GM12878 (cell line): ENCODE measurements at regions not wholly inside any gene's neighbourhood (a gene's known extent, or its start where the extent isn't known, plus 50 kb on each side); places are given as distances from the start of the nearest gene placed in this dataset.

ENCODE experiments used
- ATAC-seq: fragments of 200-7000 bp; cut with Tn5 transposase; 3 replicates; pipeline ENCODE4 v1.9.1; 2020; ENCODE audit warnings: mild to moderate bottlenecking, moderate library complexity
- BruUV-seq: library from RNA; stranded (reverse); fragments of 400-500 nt; replicated peaks from 2 replicates; lab custom pipeline; 2021; lab: Mats Ljungman, UMichigan
- CTCF ChIA-PET: fragments of 300-600 bp; sonication (Branson Sonifier 250); formaldehyde crosslinking; extraction: SDS; loops from one replicate; lab custom pipeline; 2021; ENCODE audit warnings: inconsistent platforms; lab: Yijun Ruan, JAX
- POLR2A ChIA-PET: fragments of 350-600 bp; formaldehyde crosslinking; extraction: SDS; loops from one replicate; lab custom pipeline; 2021; ENCODE audit warnings: inconsistent platforms; lab: Charles Lee
- RAD21 ChIA-PET: fragments of 300-600 bp; sonication (Branson Sonifier 250); formaldehyde crosslinking; loops from one replicate; lab custom pipeline; 2023; ENCODE audit warnings: antibody characterized with exemption; ENCODE audit not compliant: unreplicated experiment; lab: Charles Lee
- SMC1A ChIA-PET: fragments of 300-600 bp; sonication (Branson Sonifier 250); formaldehyde crosslinking; loops from one replicate; lab custom pipeline; 2023; ENCODE audit not compliant: unreplicated experiment, uncharacterized antibody; lab: Charles Lee
- DNase-seq: peaks from one replicate; pipeline ENCODE4 v3.0.0-alpha.2; 2011; ENCODE audit warnings: low read depth, low spot score
- FAIRE-seq: peaks from 3 replicates; lab custom pipeline; 2011; peaks lifted over from hg19 to GRCh38; lab: Jason Lieb, UNC
- H2AFZ ChIP-seq: 2 replicates; pipeline ENCODE4 v1.6.0; 2011; ENCODE audit warnings: low read depth, low read length, control low read depth; ENCODE audit not compliant: control insufficient read depth
- H3K27ac ChIP-seq: 2 replicates; pipeline ENCODE4 v1.5.1; 2011; ENCODE audit warnings: control low read depth; ENCODE audit not compliant: control insufficient read depth, insufficient read depth
- H3K27me3 ChIP-seq, 2 experiments: replicated peaks in 1 of 2; 2 replicates each; pipeline versions ENCODE4 v1.6.0 to v1.6.1; 2011; ENCODE audit warnings: low read length in 1 of 2; ENCODE audit not compliant: control insufficient read depth in 2 of 2, insufficient read depth in 2 of 2
- H3K36me3 ChIP-seq, 2 experiments: 2 replicates each; pipeline ENCODE4 v1.5.1; 2011; ENCODE audit warnings: low read length in 1 of 2; ENCODE audit not compliant: control insufficient read depth in 2 of 2, insufficient read depth in 2 of 2
- H3K4me1 ChIP-seq: 2 replicates; pipeline ENCODE4 v1.6.1; 2011; ENCODE audit warnings: mild to moderate bottlenecking, low read length, moderate library complexity, mixed read lengths; ENCODE audit not compliant: control insufficient read depth, insufficient read depth
- H3K4me2 ChIP-seq: 2 replicates; pipeline ENCODE4 v1.6.0; 2011; ENCODE audit warnings: control low read depth; ENCODE audit not compliant: control insufficient read depth, insufficient read depth
- H3K4me3 ChIP-seq: fragments of 200-600 bp; sonication (generic); 2 replicates; pipeline ENCODE4 v1.5.1; 2016
- H3K79me2 ChIP-seq: 2 replicates; pipeline ENCODE4 v1.6.0; 2011; ENCODE audit warnings: low read length; ENCODE audit not compliant: control insufficient read depth, insufficient read depth
- H3K9ac ChIP-seq: 2 replicates; pipeline ENCODE4 v1.8.0; 2011; ENCODE audit warnings: low read length, control low read depth, mixed read lengths; ENCODE audit not compliant: control insufficient read depth, insufficient read depth
- H3K9me3 ChIP-seq: replicated peaks from 3 replicates; pipeline ENCODE4 v1.5.1; 2011; ENCODE audit warnings: mild to moderate bottlenecking, low read length; ENCODE audit not compliant: control insufficient read depth, insufficient read depth
- H4K20me1 ChIP-seq: 2 replicates; pipeline ENCODE4 v1.6.0; 2011; ENCODE audit not compliant: control insufficient read depth, insufficient read depth
- ASH2L ChIP-seq: fragments of 300-600, 200-600 bp; sonication (generic); IDR thresholded peaks from 2 replicates; pipeline ENCODE4 v1.6.1; 2017; ENCODE audit warnings: low read depth, mild to moderate bottlenecking, borderline replicate concordance
- IKZF2 ChIP-seq, 2 experiments: fragments of 450-650 bp; IDR thresholded peaks; 2 replicates each; pipeline ENCODE4 v1.6.1; 2017; ENCODE audit warnings: mild to moderate bottlenecking in 2 of 2, moderate library complexity in 2 of 2
- MEF2B ChIP-seq: fragments of 450-650 bp; IDR thresholded peaks from 2 replicates; pipeline ENCODE4 v1.6.1; 2018; ENCODE audit warnings: mild to moderate bottlenecking, moderate library complexity; ENCODE audit not compliant: partially characterized antibody, poor library complexity, severe bottlenecking
- MYC ChIP-seq: IDR thresholded peaks from 2 replicates; pipeline ENCODE4 v1.6.1; 2011; ENCODE audit warnings: mild to moderate bottlenecking, low read length, moderate library complexity, inconsistent platforms; ENCODE audit not compliant: insufficient read depth, insufficient replicate concordance, insufficient read length, severe bottlenecking
- PAX8 ChIP-seq: fragments of 450-650 bp; IDR thresholded peaks from 2 replicates; pipeline ENCODE4 v1.6.1; 2017; ENCODE audit warnings: mild to moderate bottlenecking, moderate library complexity
- POLR2A ChIP-seq: IDR thresholded peaks from 2 replicates; pipeline ENCODE4 v1.6.1; 2011; ENCODE audit warnings: low read depth, mild to moderate bottlenecking, low read length
- WGBS: methylation state at CpG from one replicate; pipeline ENCODE4 v1.1.6; 2016; ENCODE audit warnings: low lambda C conversion rate; ENCODE audit not compliant: insufficient replicate concordance, insufficient coverage; ENCODE audit errors: missing lambda C conversion rate; 5-methylcytosine and 5-hydroxymethylcytosine counted together
- in situ Hi-C: fragments of 300-500 bp; cut with MboI; formaldehyde crosslinking; loops from 9 replicates; pipeline ENCODE4 v1.14.3; 2018; ENCODE audit warnings: mixed read lengths
- intact Hi-C: fragments of 100-400 bp; cut with micrococcal nuclease; formaldehyde crosslinking; loops from one replicate; pipeline ENCODE4 v1.14.2; 2022; ENCODE audit not compliant: unreplicated experiment
- TF ChIP-seq, protein P1 (sequence below): fragments of 450-650 bp; conservative IDR thresholded peaks from 2 replicates; pipeline ENCODE4 v1.6.1; 2017; ENCODE audit warnings: mild to moderate bottlenecking, moderate library complexity

DNA sequence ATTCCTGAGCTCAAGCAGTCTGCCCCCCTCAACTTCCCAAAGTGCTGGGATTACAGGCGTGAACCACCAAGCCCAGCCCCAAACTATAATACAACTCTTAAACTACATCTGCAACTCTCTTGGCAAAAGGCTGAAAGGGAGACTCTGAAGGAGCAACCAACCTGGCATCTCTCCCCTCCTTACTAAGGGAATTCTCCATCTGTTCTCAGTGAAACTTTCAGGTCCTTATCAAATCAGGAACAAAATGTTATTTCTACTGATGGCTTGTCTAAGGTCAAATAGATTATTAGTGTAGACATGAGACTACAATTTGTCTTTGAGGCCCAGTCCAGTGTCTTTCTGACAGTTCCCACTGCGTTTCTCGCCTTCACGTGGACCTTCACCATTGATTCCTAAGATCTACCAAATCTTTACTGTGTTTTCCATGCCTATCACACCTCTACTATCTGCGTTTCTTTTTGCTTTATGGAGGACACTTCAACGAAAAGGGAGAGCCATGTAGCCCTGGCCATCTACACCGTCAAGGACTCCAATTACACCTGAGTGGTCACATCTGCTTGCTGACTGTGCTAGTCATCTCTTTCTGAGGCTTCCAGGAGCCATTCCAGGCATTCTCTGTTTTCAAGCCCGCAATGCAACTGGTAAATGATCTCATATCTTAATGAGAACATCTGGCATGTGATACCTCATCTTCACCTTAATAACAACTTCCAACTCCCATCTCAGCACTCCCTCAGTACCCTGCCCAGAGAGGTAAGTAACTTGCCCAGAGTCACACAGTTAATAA lies 405.7 kb upstream of the CITED2 start:
- intact Hi-C loops = no loop called here
- SMC1A ChIA-PET = interaction anchor here (1.1 to 1.2 kb wide), 2 partner anchors 9 to 13 kb away, joined by 4 read pairs; no protein-coding TSS in a partner anchor
- CTCF ChIA-PET = interaction anchor here (1.2 to 1.3 kb wide), 2 partner anchors 11 to 39 kb away, joined by 3 read pairs; no protein-coding TSS in a partner anchor
- FAIRE-seq (no peak), ATAC-seq (no peak), DNase-seq (no peak)
- no peak overlapping the region for H3K4me2 ChIP-seq
- no peak overlapping the region for H3K4me3 ChIP-seq
- H3K9me3 ChIP-seq = no peaks in the 10 kb centered on the region; the same call in 2 of the 3 replicates
- H4K20me1 ChIP-seq = no peaks in the 10 kb centered on the region
- H3K36me3 ChIP-seq = no peaks in the 10 kb centered on the region
- in situ Hi-C loops = no loop called here
- RAD21 ChIA-PET = no interaction called here
- no peak overlapping the region for H3K9ac ChIP-seq
- no peaks in the 10 kb centered on the region for H3K27me3 ChIP-seq
- H3K4me1 ChIP-seq = no peaks in the 10 kb centered on the region
- 44% methylated on average over 8 of the region's 8 CpGs for WGBS
- H2AFZ ChIP-seq = no peak overlapping the region
- no peak overlapping the region for H3K27ac ChIP-seq
- POLR2A ChIA-PET = no interaction called here
- no TSS peak for BruUV-seq
- no peaks in the 10 kb centered on the region for H3K79me2 ChIP-seq
- TF ChIP-seq PAX8 (no peak), ASH2L (no peak), MEF2B (no peak), POLR2A (no peak), IKZF2 (IDR thresholded peaks at IDR 0.05) (no peak), MYC (no peak)
- TF ChIP-seq, protein P1, sequence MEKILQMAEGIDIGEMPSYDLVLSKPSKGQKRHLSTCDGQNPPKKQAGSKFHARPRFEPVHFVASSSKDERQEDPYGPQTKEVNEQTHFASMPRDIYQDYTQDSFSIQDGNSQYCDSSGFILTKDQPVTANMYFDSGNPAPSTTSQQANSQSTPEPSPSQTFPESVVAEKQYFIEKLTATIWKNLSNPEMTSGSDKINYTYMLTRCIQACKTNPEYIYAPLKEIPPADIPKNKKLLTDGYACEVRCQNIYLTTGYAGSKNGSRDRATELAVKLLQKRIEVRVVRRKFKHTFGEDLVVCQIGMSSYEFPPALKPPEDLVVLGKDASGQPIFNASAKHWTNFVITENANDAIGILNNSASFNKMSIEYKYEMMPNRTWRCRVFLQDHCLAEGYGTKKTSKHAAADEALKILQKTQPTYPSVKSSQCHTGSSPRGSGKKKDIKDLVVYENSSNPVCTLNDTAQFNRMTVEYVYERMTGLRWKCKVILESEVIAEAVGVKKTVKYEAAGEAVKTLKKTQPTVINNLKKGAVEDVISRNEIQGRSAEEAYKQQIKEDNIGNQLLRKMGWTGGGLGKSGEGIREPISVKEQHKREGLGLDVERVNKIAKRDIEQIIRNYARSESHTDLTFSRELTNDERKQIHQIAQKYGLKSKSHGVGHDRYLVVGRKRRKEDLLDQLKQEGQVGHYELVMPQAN = no peak
